Chondrocyte (in vitro differentiated cells): ENCODE measurements at regions not wholly inside any gene's neighbourhood (a gene's known extent, or its start where the extent isn't known, plus 50 kb on each side); places are given as distances from the start of the nearest gene placed in this dataset.
A peak's percentile ranks its signal among the peaks of the same experiment; 100 is the strongest.
"Not testable (repeated sequence)": the region's sequence is repeated elsewhere in the genome, so short reads cannot be mapped to it uniquely, and the experiment has no call there.

Source experiments
- DNase-seq: peaks from one replicate; pipeline ENCODE4 v3.0.0; 2021; ENCODE audit warnings: mixed read lengths, low spot score
- H3K27ac Mint-ChIP-seq: one replicate; pipeline ENCODE4 v1.8.0; 2021; ENCODE audit warnings: mild to moderate bottlenecking, moderate library complexity, mixed read lengths; ENCODE audit not compliant: unreplicated experiment
- H3K27me3 Mint-ChIP-seq: 2 replicates; pipeline ENCODE4 v1.8.0; 2021; ENCODE audit warnings: low read depth, mixed read lengths
- H3K36me3 Mint-ChIP-seq: 2 replicates; pipeline ENCODE4 v1.8.0; 2021; ENCODE audit warnings: low read depth, mixed read lengths
- H3K4me1 Mint-ChIP-seq: 2 replicates; pipeline ENCODE4 v1.8.0; 2021; ENCODE audit warnings: low read depth, mild to moderate bottlenecking, mixed read lengths
- H3K4me3 Mint-ChIP-seq: one replicate; pipeline ENCODE4 v1.8.0; 2021; ENCODE audit warnings: mild to moderate bottlenecking, moderate library complexity, mixed read lengths; ENCODE audit not compliant: unreplicated experiment
- H3K9me3 Mint-ChIP-seq: 2 replicates; pipeline ENCODE4 v1.8.0; 2021; ENCODE audit warnings: low read depth, mixed read lengths
- CTCF ChIP-seq: fragments of 200-600 bp; sonication (generic); IDR thresholded peaks from 2 replicates; pipeline ENCODE4 v1.5.0; 2021; ENCODE audit warnings: antibody characterized with exemption, mild to moderate bottlenecking, moderate library complexity

- no peak overlapping the region for H3K4me3 Mint-ChIP-seq
- H3K27ac Mint-ChIP-seq: no peak overlapping the region
- TF ChIP-seq CTCF: no peak
- peaks cover 4% of the 10 kb centered on the region for H3K27me3 Mint-ChIP-seq
- DNase-seq: no peak
- H3K36me3 Mint-ChIP-seq: no peaks in the 10 kb centered on the region
- H3K9me3 Mint-ChIP-seq: peaks cover 11% of the 10 kb centered on the region
- H3K4me1 Mint-ChIP-seq: no peaks in the 10 kb centered on the region
Observed at GRCh38 chr1:166740668-166741276, 98.5 kb upstream of the POGK start.

GRCh38 chr1:166763318-166763717 lies 76.0 kb upstream of the POGK start:
- no peak overlapping the region for H3K4me3 Mint-ChIP-seq
- no peak for TF ChIP-seq CTCF
- no peaks in the 10 kb centered on the region for H3K4me1 Mint-ChIP-seq
- H3K36me3 Mint-ChIP-seq: no peaks in the 10 kb centered on the region
- no peaks in the 10 kb centered on the region for H3K9me3 Mint-ChIP-seq
- H3K27ac Mint-ChIP-seq: no peak overlapping the region
- DNase-seq: no peak
- peaks cover 1% of the 10 kb centered on the region for H3K27me3 Mint-ChIP-seq

GRCh38 chr1:166766942-166767341 lies 72.3 kb upstream of the POGK start:
- no peak for TF ChIP-seq CTCF
- H3K27ac Mint-ChIP-seq: no peak overlapping the region
- H3K9me3 Mint-ChIP-seq: peaks cover 16% of the 10 kb centered on the region
- DNase-seq: no peak
- H3K4me3 Mint-ChIP-seq: no peak overlapping the region
- peaks cover 2% of the 10 kb centered on the region for H3K36me3 Mint-ChIP-seq
- peaks cover 3% of the 10 kb centered on the region for H3K27me3 Mint-ChIP-seq
- H3K4me1 Mint-ChIP-seq: no peaks in the 10 kb centered on the region

- not testable (repeated sequence) for H3K36me3 Mint-ChIP-seq, H3K27ac Mint-ChIP-seq, H3K4me1 Mint-ChIP-seq, DNase-seq, H3K9me3 Mint-ChIP-seq, H3K4me3 Mint-ChIP-seq, H3K27me3 Mint-ChIP-seq
Observed at GRCh38 chr1:166784646-166785045, 54.6 kb upstream of the POGK start.

- no peaks in the 10 kb centered on the region for H3K4me1 Mint-ChIP-seq
- no peaks in the 10 kb centered on the region for H3K36me3 Mint-ChIP-seq
- TF ChIP-seq CTCF: peak; percentile 11
- H3K4me3 Mint-ChIP-seq: no peak overlapping the region
- H3K27me3 Mint-ChIP-seq: peaks cover 13% of the 10 kb centered on the region
- DNase-seq: no peak
- H3K9me3 Mint-ChIP-seq: no peaks in the 10 kb centered on the region
- no peak overlapping the region for H3K27ac Mint-ChIP-seq
Observed at GRCh38 chr1:166785987-166786386, 53.3 kb upstream of the POGK start.

GRCh38 chr1:166789286-166789685 lies 50.0 kb upstream of the POGK start:
- no peak for DNase-seq
- no peak overlapping the region for H3K27ac Mint-ChIP-seq
- TF ChIP-seq CTCF: no peak
- peaks cover 12% of the 10 kb centered on the region for H3K27me3 Mint-ChIP-seq
- H3K36me3 Mint-ChIP-seq: no peaks in the 10 kb centered on the region
- H3K4me3 Mint-ChIP-seq: no peak overlapping the region
- no peaks in the 10 kb centered on the region for H3K4me1 Mint-ChIP-seq
- no peaks in the 10 kb centered on the region for H3K9me3 Mint-ChIP-seq
